Muscle of back (tissue), 3 donors: ENCODE measurements at regions not wholly inside any gene's neighbourhood (a gene's known extent, or its start where the extent isn't known, plus 50 kb on each side); places are given as distances from the start of the nearest gene placed in this dataset.

Experiments
- DNase-seq, 3 donors: peaks; one replicate each; pipeline versions ENCODE4 v3.0.0 to v3.0.0-alpha.2; 2013

- DNase-seq = no peak
Measured at GRCh38 chr20:22431419-22431818, 153.0 kb downstream of the FOXA2 start.

GRCh38 chr20:22430746-22431168 lies 153.6 kb downstream of the FOXA2 start:
- DNase-seq = no peak

GRCh38 chr20:22430154-22430745 lies 154.1 kb downstream of the FOXA2 start:
- no peak for DNase-seq

GRCh38 chr20:22429175-22430153 lies 154.9 kb downstream of the FOXA2 start:
- no peak for DNase-seq

- DNase-seq = no peak
Measured at GRCh38 chr20:22428051-22428450, 156.3 kb downstream of the FOXA2 start.

GRCh38 chr20:22426772-22427171 lies 157.6 kb downstream of the FOXA2 start:
- DNase-seq = no peak

- DNase-seq = peak in 1 of 3 donors; percentile 50
Measured at GRCh38 chr20:22425344-22426295, 158.8 kb downstream of the FOXA2 start.

- no peak for DNase-seq
Measured at GRCh38 chr20:22423190-22423832, 161.1 kb downstream of the FOXA2 start.

GRCh38 chr20:22420116-22420598 lies 164.2 kb downstream of the FOXA2 start:
- no peak for DNase-seq

- no peak for DNase-seq
Measured at GRCh38 chr20:22418738-22419137, 165.6 kb downstream of the FOXA2 start.

- peak; percentile 22 to 53 (median 31) for DNase-seq
Measured at GRCh38 chr20:22414305-22414742, 170.0 kb downstream of the FOXA2 start.

- DNase-seq = no peak
Measured at GRCh38 chr20:22412977-22413868, 171.1 kb downstream of the FOXA2 start.

- peak in 1 of 3 donors; percentile 2 for DNase-seq
Measured at GRCh38 chr20:22411627-22412450, 172.5 kb downstream of the FOXA2 start.

GRCh38 chr20:22411286-22411626 lies 173.1 kb downstream of the FOXA2 start:
- DNase-seq = no peak

GRCh38 chr20:22410556-22411130 lies 173.7 kb downstream of the FOXA2 start:
- no peak for DNase-seq

- DNase-seq = no peak
Measured at GRCh38 chr20:22408521-22409402, 175.6 kb downstream of the FOXA2 start.
